Stimulated activated CD8-positive, alpha-beta memory T cell treated with anti-CD3 and anti-CD28 coated beads, Interleukin-12 subunit alpha, Interleukin-12 subunit beta, amount 100 ng/mL, for 1 hour (primary cell): ENCODE measurements at regions not wholly inside any gene's neighbourhood (a gene's known extent, or its start where the extent isn't known, plus 50 kb on each side); places are given as distances from the start of the nearest gene placed in this dataset.
"Not testable (repeated sequence)": the region's sequence is repeated elsewhere in the genome, so short reads cannot be mapped to it uniquely, and the experiment has no call there.

Experiments
- DNase-seq: peaks from one replicate; pipeline ENCODE4 v3.0.0-alpha.2; 2020; ENCODE audit warnings: low read depth

DNA sequence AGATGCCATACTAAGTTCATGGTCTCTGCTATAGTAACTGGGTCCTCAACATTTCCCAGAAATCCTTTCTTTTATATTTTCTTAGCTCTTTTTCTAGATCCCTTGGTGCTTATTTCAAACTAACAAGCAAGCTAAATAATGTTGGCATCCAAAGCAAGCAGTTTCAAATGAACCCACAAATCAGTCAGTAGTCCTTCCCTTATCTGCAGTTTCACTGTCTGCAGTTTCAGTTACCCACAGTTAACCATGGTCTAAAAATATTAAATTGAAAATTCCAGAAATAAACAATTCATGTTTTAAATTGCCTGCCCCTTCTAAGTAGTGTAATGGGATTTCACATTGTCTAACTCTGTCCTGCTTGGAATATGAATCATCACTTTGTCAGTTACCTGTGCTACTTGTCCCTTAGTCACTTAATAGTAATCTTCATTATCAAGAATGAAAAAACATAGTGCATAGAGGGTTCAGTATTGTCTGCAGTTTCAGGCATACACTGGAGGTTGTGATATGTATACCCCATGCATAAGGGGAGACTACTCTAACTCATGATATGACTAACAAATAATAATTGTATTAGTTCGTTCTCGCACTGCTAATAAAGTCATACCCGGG lies 633.7 kb downstream of the MECOM start:
- no peak for DNase-seq

DNA sequence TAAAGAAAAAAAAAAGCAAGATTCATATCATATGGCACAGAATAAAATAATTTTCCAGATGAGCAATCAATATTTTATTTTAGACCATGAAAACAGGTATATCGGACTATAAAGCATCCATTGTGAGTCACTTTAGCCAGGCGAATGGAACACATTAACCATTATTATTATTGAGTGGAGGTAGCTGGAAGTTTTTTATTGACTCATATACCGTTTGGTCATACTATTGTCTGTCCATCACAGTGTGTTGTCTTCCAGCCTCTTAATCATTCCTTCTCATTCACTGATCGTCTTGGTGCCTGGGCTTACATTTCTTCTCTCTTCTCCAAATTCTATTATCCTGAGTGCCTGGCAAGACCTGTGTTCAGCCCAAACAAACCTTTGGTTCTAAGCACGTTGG lies 634.8 kb downstream of the MECOM start:
- no peak for DNase-seq

DNA sequence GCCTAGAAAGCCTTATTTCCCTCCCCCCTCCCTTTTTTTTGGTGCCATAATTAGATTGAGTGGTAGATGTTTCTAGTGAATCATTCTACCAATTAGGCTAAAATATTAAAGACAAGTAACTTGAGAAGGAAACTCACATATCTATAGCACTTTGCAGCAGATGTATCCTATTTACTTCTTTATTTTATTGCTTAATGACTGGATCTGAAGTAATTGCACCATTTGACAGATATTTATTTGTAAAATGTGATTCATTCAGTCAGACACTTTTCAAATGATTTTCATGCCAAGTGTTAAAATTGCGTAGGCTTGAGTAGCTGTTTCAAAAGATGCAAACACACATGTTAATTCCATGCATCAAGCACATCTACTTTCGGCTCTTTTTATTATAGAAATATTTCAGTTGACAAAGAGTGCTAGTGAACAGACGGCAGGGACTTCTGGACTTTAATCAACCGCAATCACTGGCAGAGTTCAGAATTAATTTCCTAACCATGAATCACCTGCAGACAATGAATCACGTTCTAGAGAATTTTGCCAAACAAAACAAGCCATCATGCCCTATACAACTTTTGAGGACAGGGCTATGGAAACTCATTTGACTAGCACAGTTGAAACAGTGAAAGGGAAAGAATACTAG lies 636.8 kb downstream of the MECOM start:
- DNase-seq: no peak

DNA sequence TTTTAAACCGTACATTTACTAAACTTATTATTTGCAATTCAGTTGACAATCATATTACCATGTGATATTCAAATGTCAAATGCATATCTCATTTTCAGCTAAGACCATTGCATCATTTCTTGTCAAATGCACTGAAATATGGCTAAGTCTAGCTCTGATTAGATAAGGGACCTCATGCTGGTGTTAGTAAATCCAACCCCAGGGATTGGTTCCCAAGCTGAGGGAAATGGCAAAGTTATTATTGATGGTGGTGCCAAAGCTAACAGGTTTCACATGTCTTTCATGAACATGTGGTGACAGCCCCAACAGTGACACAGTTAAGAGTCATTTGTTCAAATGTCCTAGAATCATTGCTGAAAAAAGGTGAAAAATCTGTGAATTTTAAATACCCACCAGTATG lies 641.1 kb downstream of the MECOM start:
- DNase-seq: no peak

DNA sequence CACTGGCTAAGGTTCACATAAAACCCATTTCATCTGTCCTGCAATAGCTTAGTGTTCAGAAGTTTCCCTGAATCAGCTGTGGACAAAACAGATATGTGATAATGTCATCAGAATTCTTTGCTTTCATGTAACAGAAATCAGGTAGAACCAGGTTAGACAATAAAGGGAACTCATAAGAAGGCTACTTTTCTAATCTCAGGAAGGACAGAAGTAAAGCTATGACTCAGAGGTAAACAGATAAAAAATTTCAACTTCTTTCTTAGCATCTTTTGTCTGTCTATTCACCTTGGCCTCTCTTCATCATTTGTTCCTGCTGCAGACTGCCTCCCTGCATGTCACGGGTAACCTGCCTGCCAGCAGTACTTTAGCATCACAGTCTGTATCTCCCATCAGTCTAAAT lies 643.1 kb downstream of the MECOM start:
- no peak for DNase-seq

DNA sequence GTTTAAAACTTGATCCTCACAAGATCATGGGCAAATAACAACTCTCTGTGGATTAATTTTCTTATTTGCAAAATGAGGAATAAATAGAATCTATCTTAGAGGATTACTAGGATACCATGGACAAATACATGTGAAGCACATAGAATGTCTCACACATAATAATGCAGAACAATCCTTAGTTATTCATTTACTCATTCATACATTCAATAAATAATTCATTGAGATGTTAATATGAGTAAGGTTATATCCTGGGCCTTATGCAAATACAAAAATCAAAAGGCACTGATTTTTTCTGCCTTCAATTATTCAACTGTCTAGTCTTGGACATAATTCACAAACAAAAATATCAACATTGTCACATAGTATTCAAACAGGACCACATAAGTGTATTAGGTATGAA lies 654.1 kb downstream of the MECOM start:
- no peak for DNase-seq

DNA sequence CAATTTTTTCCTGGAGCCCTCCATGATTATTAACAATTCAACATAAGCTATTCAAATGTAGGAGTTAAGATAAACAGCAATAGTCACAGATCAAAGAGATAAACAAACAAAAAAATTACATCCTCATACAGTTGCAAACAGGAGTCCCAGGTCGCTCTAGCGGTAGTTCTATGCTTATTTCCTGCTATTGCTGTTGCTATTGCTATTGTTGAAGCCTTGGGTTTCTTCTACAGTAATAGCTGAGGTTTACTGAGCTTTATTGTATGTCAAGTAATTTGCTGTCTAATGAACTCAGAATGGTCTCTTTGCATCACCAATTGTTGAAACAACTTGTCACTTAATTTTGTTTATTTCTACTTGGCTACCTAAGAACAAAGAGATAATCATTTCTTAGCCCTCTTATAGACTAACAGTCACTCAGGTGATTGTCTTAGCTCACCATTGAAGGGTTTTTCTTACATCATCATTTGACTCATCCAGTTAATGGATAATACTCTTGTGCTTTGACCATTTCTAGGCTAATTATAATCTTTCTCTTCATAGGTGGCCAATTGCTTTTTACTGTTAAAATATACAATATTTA lies 654.6 kb downstream of the MECOM start:
- DNase-seq: no peak

DNA sequence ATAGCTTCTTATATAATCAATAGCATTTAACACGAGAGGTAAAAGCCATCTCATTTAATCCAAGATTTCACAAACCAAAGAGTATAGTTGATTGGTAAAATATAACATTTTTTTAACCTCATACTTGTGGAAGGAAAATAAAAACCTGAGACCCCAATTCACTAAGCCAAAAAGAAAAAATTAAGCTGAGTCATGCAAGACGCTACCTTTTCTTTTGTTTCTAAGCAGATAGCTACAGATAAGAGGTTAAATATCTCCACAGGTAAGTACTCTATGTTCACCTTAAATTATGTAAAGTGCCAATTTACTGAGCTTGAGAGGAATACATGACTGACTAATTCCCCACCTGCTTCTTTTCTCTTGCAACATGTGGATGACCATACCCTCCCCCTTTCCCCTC lies 656.4 kb downstream of the MECOM start:
- DNase-seq: no peak

DNA sequence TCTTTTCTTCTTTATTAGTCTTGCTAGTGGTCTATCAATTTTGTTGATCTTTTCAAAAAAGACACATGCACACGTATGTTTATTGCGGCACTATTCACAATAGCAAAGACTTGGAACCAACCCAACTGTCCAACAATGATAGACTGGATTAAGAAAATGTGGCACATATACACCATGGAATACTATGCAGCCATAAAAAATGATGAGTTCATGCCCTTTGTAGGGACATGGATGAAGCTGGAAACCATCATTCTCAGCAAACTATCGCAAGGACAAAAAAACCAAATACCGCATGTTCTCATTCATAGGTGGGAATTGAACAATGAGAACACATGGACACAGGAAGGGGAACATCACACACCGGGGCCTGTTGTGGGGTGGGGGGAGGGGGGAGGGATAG lies 657.1 kb downstream of the MECOM start:
- not testable (repeated sequence) for DNase-seq

DNA sequence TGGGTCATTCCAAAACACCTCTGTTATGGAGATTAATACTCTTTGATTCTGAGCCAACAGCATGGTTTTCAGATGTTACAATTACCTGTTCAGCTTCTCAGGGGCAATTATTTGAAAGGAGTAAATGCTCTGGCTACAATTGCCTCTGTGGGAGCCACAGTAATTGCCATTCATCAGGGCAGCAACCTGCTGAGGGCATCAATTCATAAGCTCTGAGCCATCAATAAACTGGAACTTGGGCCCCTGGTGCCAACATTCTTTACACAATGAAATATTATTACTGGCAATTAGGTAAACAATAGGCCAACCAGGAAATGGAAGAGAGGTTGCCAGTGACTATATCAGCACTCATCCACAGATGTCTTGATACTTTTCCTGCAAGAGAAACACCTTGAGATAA lies 660.8 kb downstream of the MECOM start:
- no peak for DNase-seq

DNA sequence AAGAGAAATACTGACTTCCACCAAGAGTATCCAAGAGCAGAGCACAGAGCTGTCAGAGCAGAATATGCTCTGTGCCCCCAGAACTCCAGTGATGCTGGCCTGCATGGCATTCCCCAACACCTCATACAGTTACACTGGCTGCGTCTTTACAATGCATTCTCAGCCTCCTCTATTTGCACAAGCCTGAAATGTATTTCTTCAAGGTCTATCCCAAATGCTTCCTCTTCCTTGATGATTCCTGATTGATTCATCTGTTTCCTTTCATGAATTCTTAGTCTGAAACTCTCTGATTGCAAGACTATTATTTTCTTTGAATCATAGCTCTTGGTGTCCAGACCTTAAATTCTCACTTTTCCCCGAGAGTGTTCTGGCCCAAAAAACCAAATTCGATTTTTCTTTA lies 664.7 kb downstream of the MECOM start:
- no peak for DNase-seq

DNA sequence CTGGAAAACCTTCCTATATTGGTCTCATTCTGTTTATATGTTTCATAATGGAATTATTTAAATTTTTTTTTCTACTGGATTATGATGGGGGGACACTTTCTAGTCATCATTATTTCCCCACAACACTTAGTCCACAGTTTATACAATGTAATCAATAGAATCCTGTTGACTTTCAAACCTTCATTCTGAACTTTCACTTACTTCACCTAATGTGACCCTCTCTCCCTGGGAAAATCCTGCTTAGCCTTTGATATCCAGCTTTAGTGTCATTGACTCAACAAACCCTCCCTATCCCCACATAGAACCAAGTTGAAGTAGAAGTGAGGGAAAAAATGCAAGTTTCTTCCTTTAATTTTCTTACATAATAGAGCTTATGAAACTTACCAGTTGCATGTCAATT lies 666.0 kb downstream of the MECOM start:
- DNase-seq: no peak

DNA sequence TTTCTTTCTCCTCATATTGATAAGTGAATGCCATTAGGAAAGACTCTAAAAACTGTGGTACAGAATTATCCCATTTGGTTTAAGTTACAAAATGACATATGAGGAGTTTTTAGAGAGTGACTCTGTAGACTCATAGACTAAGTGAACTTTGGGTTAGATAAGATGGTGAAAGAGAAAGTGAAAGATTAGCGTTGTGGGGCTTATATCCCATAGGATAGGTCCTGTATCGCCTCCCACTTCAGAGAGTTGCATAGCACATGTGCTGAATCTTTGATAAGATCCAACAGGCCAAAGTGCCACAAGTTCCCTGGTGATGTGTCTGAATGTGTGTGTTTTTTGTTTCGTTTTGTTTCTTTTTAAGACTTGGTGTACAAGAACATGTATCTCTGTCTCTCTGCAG lies 666.9 kb downstream of the MECOM start:
- no peak for DNase-seq

DNA sequence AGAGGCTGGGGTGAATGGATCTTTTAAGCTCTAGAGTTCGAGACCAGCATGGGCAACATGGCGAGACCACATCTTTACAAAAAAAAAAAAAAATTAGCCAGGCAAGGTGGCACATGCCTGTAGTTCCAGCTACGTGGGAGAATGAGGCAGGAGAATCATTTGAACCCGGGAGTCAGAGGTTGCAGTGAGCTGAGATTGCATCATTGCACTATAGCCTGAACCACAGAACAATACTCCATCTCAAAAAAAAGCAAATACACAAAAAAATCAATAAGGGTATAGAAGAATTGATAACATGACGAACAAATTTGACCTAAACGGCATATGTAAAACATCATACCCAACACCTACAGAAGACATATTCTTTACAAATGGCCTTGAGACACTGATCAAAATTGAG lies 668.4 kb downstream of the MECOM start:
- DNase-seq: no peak

DNA sequence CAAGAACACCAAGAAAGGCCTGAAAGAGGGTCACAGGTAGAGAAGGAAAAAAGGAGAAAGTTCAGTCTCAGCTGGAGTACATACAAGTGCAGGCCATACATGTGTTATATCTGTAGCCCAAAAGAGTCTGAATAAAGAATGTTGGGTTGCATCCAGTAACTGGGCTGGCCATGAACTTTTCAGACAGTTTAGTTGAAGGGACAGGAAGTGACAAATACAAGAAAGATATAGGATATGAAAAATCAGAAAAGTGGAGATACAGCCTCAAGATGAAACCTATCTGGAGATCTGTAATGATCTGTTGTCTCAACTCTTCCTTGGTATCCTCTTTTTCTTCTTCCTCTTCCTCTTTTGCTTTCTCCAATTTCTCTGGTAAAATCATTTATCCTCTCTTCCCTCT lies 671.7 kb downstream of the MECOM start:
- no peak for DNase-seq

DNA sequence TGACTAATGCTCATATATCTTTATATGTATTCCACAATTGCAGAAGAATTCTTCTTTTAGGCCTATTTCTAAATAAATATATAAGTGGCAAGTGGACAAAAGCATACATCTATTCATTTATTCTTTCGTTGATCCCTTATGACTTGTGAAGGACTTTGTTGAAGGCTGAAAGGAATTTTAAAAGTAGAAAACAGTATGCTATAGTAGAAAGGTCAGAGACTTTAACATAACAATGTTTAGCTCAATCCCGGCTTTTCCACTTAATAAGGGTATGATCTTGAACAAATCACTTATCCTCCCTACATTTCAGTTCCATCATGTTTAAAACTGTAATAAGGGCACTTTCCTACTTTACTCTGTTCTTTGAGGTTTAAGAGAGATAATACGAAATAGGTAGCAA lies 672.9 kb downstream of the MECOM start:
- no peak for DNase-seq

DNA sequence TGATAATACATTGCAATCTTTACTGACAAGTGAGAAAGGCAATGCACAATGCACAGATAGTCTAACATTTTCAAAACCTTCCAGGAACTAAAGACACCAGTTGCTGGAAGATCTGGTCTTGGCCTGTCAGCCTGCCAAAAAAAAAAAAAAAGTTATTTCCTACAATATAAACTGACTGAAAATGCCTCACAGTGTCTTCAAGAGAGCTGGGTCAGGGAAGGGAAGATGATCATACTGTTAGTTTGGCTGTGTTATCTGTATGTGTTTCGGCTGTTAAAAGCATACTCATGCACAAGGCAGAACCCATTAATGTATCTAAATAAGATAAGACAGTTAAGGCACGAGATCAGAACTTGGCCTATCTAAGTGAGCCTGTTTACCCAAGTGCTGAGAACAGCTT lies 673.4 kb downstream of the MECOM start:
- DNase-seq: no peak

DNA sequence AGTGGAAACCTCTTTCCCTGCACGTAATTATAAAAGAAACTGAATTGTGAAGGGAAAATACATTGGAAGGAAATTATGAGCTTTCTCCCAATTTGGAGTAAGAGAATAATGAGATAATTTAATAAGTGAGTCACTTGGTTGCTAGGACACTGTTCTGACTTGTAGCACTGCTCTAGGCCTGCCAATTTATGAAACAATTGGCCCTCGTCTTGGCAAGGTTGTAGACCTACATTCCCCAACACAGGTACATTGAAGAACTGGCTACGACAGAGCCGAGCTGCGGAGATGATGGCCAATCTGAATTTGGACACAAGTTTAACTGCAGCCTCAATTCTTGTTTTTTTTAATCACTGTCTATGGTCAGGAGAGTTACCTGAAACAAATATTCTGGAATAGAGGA lies 674.1 kb downstream of the MECOM start:
- no peak for DNase-seq

DNA sequence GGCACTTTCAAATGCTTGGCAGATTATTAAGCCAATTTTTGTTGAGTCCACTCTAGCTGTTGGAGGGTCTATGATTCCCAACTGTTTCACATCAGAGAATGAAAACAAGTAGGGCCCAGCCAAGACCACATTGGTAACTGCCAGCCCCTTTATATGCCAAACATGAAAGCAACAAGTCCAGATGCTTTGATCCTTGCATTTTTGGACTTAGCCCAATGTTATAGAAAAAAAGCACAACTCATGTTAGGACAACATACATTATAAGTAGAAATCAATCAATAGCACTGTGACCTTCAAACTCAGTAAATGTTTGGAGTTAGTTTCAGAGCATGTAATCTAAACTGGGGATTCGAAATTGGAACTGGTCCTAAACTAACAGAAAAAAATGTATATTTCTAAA lies 674.7 kb downstream of the MECOM start:
- no peak for DNase-seq

DNA sequence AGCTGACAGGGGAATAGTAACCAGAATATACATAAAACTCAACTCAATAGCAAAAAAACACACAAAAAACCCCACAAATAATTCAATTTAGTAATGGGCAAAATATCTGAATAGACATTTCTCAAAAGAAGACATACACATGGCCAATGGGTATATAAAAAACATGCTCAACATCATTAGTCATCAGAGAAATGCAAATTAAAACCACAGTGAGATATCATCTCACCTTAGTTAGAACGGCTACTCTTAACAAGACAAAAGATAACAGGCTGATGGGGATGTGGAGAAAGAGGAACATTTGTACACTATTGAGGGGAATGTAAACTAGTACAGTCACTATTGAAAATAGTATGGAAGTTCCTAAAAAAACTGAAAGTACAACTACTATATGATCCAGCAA lies 678.6 kb downstream of the MECOM start:
- DNase-seq: no peak

DNA sequence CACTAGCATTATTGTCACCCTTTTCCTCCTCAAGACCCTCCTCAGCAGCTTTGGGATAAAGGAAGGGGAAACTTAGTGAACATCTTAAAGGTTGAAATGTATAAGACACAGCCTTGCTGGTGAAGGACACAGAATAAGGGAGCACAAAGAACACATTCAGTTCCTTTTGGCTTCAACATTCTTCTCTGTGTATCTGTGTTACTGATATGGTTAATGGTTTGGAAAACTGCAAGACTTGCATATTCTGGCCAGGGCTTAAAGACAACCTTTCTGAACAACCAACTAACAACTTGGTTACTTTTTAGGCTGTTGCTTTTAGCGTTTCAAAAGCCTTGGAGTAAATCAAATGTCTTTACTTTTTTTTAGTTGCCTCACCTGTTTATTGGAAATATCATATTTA lies 680.5 kb downstream of the MECOM start:
- DNase-seq: no peak

DNA sequence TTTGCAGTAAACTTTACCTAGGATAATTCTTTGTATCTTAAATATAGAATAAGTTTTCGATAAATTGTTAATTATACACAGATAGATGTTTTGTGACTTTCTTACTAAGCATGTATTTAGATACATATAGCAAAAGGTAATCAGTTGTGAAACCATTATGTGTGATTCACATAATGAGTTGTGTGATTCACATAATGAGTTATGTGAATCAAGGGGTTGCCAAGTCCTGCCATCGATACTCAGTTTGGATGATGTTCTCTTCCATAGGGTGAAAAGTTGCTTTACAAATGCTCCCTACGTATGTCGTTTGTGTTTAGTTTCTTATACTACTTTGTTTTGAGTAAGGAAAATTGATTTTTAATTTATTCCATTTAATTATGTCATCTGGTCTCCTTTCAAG lies 682.1 kb downstream of the MECOM start:
- DNase-seq: no peak

DNA sequence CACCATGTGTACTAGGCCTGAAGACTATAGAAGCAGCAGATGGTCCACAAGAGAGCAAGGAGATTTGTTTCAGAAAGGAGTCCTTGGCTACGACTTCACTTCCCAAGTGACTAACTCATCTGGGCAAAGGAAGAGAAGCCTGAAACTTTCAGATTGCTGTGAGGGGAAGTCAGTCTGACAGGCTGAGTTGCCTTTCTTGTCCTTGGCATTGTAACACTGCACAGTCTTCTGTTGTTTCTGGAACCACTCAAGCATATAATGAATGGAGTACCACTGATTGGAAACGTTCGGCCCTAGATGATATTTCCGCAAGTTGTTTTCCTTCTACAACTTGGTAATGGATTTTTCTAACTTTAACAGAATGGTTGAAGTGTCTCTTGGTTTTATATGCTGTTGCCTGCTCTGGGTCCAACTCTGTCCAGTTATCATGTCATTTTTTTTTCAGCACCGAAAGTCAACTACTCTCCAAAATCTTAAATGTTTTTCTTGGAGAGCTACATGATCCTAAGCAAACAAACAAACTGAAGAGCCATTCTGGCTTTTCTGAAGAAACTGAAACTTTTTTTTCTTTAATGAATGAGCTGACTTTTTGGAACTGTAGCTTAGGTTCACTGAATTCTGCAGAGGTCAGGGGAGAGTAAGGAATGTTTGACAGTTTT lies 685.7 kb downstream of the MECOM start:
- DNase-seq: no peak

DNA sequence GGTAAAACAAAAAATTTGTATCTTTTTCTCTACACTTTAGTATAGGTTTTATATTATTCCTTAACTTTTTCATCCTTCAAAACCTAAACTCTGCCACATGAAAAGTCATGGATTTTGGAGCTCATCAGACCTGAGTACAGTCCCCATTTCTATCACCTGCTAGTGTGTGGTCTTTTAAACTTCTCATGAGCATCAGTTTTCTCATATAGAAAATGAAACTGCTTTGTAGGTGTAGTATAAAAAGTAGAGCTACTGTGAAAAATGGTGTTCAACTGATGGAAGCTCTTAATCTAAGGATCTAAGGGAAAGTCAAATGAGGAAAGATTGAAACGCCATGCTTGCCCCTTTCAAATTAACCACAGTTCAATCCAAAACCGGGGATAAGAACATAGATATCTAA lies 686.5 kb downstream of the MECOM start:
- no peak for DNase-seq
